ENCODE measurements at regions not wholly inside any gene's neighbourhood (a gene's known extent, or its start where the extent isn't known, plus 50 kb on each side); places are given as distances from the start of the nearest gene placed in this dataset.
"Not testable (repeated sequence)": the region's sequence is repeated elsewhere in the genome, so short reads cannot be mapped to it uniquely, and the experiment has no call there.

- DNase-seq, result no peak
- Mint-ChIP-seq H3K9me3 (no peaks in the 10 kb centered on the region), H3K27me3 (peaks cover 40% of the 10 kb centered on the region), H3K36me3 (ENCODE audit: low read depth) (no peaks in the 10 kb centered on the region), H3K4me3 (no peak overlapping the region), H3K4me1 (ENCODE audit: low read depth) (no peaks in the 10 kb centered on the region), H3K27ac (no peak overlapping the region)
Observed at GRCh38 chr11:45412521-45412920, 126.4 kb upstream of the SYT13 start.

- Mint-ChIP-seq H3K9me3 (no peaks in the 10 kb centered on the region), H3K4me3 (no peak overlapping the region), H3K36me3 (ENCODE audit: low read depth) (no peaks in the 10 kb centered on the region), H3K27ac (no peak overlapping the region), H3K27me3 (peaks cover 41% of the 10 kb centered on the region), H3K4me1 (ENCODE audit: low read depth) (no peaks in the 10 kb centered on the region)
- DNase-seq, result no peak
Observed at GRCh38 chr11:45412051-45412471, 125.9 kb upstream of the SYT13 start.

DNA sequence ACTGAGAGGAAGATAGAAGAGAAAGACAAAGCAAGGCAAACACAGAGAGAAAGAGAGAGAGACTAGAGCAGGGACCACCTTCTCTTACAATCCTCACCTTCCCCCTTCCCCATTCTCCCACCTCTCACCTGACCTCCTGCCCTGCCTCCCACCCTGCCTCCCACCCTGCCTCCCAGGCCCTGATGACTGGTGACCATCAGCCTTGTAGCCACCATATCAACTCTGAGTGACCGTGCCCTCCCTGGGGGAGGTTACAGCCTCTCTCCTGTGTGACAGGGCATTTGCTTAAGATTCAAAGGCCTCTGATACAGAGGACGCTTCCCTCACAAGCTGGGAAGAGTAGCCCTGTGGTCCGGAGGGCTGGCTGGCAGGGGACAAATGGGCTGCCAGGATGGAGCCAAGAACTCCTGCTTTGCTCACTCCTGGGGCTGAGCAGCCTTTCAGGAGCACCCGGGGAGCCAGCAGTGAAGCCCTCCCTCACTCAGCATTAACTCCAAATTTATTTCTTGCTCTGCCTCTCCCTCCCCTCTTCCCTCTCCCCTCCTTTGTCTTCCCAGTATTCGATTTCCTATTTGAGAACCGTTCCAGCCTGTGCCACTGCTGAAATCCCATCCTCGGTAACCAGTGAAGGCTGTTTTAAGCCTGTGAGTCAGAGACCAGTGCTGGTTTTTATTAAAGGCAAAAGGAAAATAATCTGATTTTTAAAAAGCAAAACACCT lies 125.2 kb upstream of the SYT13 start:
- no peak overlapping the region for H3K4me3 Mint-ChIP-seq
- DNase-seq, result no peak
- no peaks in the 10 kb centered on the region for H3K9me3 Mint-ChIP-seq
- no peaks in the 10 kb centered on the region for H3K4me1 Mint-ChIP-seq (ENCODE audit: low read depth)
- no peak overlapping the region for H3K27ac Mint-ChIP-seq
- peaks cover 41% of the 10 kb centered on the region for H3K27me3 Mint-ChIP-seq
- H3K36me3 Mint-ChIP-seq (ENCODE audit: low read depth), result no peaks in the 10 kb centered on the region

DNA sequence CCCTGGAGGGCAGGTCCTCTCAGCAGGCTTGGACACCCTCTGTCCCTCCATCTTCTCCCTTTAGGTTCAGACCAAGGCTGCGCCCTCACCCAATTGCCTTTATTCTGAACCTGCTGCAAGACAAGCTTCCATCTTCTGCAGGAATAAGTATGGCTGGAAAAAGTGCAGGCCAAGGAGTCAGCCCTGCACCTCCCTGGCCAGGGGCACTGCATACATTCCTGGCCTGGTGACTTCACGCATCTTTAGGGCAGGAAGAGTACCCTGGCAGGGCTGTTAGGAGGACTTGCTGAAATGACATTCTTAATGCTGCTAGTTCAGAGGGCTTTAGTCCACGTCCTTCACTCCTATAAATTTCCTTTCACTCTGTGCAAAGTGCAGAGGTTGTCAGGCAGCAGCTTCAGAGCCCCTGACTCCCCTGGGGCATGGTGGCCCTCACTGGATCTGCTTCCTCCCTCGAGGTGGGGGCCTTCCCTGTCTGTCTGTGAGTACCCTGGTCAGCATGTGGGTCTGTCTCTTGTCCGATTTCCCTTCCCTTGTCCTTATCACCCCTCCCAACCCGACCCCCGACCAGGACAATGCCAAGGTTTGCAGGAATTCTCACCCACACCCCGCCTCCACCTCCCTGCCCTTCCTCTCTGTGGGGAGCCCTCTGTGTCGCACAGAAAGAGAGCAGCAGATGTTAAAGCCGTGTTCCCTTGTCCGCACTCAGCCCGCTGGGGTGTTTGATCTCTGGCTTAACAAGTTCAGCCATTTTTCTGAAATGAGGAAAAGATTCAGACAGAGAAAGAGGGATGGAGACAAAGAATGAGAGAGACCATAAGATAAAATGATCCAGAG lies 124.5 kb upstream of the SYT13 start:
- H3K27ac Mint-ChIP-seq, result no peak overlapping the region
- no peaks in the 10 kb centered on the region for H3K36me3 Mint-ChIP-seq (ENCODE audit: low read depth)
- no peaks in the 10 kb centered on the region for H3K4me1 Mint-ChIP-seq (ENCODE audit: low read depth)
- H3K9me3 Mint-ChIP-seq, result no peaks in the 10 kb centered on the region
- no peak for DNase-seq
- peaks cover 41% of the 10 kb centered on the region for H3K27me3 Mint-ChIP-seq
- H3K4me3 Mint-ChIP-seq, result no peak overlapping the region

GRCh38 chr11:45409587-45409986 lies 123.4 kb upstream of the SYT13 start:
- Mint-ChIP-seq H3K9me3 (no peaks in the 10 kb centered on the region), H3K4me3 (no peak overlapping the region), H3K4me1 (ENCODE audit: low read depth) (no peaks in the 10 kb centered on the region), H3K27me3 (peaks cover 41% of the 10 kb centered on the region), H3K36me3 (ENCODE audit: low read depth) (no peaks in the 10 kb centered on the region), H3K27ac (no peak overlapping the region)
- DNase-seq, result no peak

DNA sequence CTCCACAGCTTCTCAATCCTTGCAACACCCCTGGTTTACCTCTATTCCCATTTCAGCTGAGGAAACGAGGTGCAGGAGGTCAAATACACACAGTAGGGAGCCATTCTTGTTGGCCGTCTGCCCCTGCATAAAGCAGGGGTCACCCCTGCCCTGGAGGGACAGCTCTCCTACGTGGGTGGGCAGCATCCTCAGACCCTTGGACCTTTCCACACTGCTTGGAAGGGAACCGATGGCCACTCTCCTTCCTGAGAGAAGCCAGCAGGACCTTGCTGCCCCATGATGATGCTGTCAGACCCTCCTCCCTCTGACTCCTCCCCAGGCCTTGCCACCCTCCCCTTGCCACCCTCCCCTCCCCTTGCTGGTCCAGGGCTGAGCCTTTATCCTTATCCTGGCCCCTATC lies 121.1 kb upstream of the SYT13 start:
- H3K27me3 Mint-ChIP-seq, result peaks cover 25% of the 10 kb centered on the region
- H3K4me1 Mint-ChIP-seq (ENCODE audit: low read depth), result no peaks in the 10 kb centered on the region
- no peaks in the 10 kb centered on the region for H3K36me3 Mint-ChIP-seq (ENCODE audit: low read depth)
- no peak for DNase-seq
- no peak overlapping the region for H3K27ac Mint-ChIP-seq
- H3K9me3 Mint-ChIP-seq, result no peaks in the 10 kb centered on the region
- H3K4me3 Mint-ChIP-seq, result no peak overlapping the region

DNA sequence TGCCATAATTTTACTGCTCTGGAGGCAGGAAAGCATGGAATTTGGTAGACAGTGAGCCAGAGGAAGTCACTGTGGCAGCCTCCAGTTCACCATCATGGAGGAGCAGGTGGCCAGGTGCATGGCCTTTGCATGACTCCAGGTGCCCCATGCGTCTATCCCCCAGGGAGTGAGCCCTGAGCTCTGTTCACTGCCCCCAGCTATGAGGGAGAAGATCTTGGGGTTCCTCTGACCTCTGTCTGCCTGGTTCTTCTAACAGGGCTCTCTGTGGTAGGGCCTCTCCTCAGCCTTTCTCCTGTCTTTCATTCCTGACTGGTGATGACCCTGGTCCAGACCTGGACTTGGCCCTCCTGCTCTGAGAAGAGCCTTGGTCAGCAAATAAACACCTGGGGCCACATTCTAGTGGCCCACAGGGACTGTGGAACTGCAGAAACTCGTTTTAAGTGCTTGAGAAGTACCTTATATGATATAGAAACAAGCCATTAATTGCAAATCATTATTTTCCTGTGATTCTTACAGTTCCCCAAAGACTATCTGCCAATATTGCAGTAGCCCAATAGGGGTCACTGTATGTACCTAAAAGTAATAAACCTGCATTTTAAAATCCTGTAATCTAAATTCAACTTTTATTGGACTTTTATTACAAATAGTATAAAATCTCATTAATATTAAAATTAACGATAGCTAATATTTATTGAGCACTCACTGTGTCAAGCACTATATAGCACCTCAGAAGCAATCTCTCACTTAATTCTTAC lies 120.0 kb upstream of the SYT13 start:
- H3K27me3 Mint-ChIP-seq, result peaks cover 17% of the 10 kb centered on the region
- H3K9me3 Mint-ChIP-seq, result no peaks in the 10 kb centered on the region
- H3K36me3 Mint-ChIP-seq (ENCODE audit: low read depth), result no peaks in the 10 kb centered on the region
- no peak for DNase-seq
- H3K4me1 Mint-ChIP-seq (ENCODE audit: low read depth), result no peaks in the 10 kb centered on the region
- H3K4me3 Mint-ChIP-seq, result no peak overlapping the region
- H3K27ac Mint-ChIP-seq, result no peak overlapping the region

- H3K27ac Mint-ChIP-seq; H3K4me3 Mint-ChIP-seq; DNase-seq; H3K4me1 Mint-ChIP-seq (ENCODE audit: low read depth); H3K36me3 Mint-ChIP-seq (ENCODE audit: low read depth); H3K27me3 Mint-ChIP-seq; H3K9me3 Mint-ChIP-seq: not testable (repeated sequence)
Observed at GRCh38 chr11:45403521-45403920, 117.4 kb upstream of the SYT13 start.

DNA sequence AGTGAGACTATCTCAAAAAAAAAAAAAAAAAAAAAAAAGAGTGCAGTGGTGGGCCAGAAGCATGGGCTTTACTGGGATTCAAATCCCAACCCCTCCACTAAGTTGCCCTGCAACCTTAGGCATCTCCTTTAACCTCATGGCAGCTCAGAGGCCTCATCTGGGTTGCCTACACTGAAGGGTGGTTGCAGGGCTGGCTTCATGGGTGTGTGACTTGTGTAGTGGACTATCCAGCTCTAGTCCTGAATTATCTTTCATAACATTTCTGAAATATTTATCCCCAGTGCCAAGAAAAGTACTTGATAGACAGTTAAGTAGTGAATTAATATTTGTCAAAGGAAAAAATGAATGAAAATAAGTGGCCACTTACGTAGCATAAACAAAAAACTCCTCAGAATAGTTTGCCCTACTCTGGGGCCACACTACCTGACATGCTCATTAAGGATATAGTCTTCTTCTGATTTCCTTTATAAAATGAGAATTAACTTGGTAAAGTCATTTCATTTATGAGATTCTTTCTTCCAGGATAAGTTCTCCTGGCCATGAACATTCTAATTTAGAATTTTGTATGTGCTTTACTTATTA lies 116.0 kb upstream of the SYT13 start:
- H3K9me3 Mint-ChIP-seq, result no peaks in the 10 kb centered on the region
- no peaks in the 10 kb centered on the region for H3K36me3 Mint-ChIP-seq (ENCODE audit: low read depth)
- no peak overlapping the region for H3K4me3 Mint-ChIP-seq
- no peaks in the 10 kb centered on the region for H3K27me3 Mint-ChIP-seq
- no peak for DNase-seq
- no peak overlapping the region for H3K27ac Mint-ChIP-seq
- H3K4me1 Mint-ChIP-seq (ENCODE audit: low read depth), result no peaks in the 10 kb centered on the region

DNA sequence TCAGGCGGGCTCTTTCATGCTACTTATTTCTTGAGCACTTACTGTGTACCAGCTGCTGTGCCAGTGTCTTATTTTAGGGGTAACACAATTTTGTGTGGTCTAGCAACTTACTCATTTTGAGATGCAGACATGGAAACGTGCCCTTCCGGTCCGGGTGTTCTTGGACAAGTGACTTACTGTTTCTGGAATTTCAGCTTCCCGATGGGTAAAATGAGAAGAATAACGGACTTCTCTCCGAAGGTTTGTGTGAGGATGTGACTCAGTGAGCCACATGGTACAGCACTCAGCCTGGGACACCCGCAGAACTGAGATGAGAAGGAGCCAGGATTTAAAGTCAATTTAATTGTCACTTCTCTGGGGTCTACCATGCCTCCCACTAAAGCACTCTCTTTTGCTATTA lies 114.5 kb upstream of the SYT13 start:
- Mint-ChIP-seq H3K9me3 (no peaks in the 10 kb centered on the region), H3K27ac (no peak overlapping the region), H3K4me1 (ENCODE audit: low read depth) (no peaks in the 10 kb centered on the region), H3K4me3 (no peak overlapping the region), H3K27me3 (no peaks in the 10 kb centered on the region), H3K36me3 (ENCODE audit: low read depth) (no peaks in the 10 kb centered on the region)
- DNase-seq, result no peak

DNA sequence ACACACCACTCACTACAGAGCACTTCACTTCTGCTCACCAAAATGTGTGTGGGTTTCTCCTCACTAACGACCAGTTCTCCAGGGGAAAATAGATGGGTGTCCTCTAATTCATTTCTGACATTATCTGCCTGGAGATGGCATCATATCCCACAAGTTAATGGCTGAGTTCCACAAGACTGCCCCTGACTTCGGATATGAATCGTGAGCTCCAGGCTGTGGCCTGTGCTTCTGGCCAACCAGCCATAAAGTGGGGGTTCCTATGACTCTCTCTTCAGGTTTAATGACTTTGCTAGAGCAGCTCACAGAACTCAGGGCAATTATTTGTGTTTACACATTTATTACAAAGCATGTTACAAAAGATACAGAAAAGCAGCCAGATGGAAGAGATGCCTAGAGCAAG lies 113.0 kb upstream of the SYT13 start:
- no peak overlapping the region for H3K4me3 Mint-ChIP-seq

GRCh38 chr11:45398325-45398724 lies 112.2 kb upstream of the SYT13 start:
- Mint-ChIP-seq H3K36me3 (ENCODE audit: low read depth) (no peaks in the 10 kb centered on the region), H3K27ac (no peak overlapping the region), H3K4me3 (no peak overlapping the region), H3K9me3 (no peaks in the 10 kb centered on the region), H3K27me3 (no peaks in the 10 kb centered on the region), H3K4me1 (ENCODE audit: low read depth) (no peaks in the 10 kb centered on the region)
- DNase-seq, result no peak

More for the DNA sequence above, 113.0 kb upstream of the SYT13 start:
- no peak for DNase-seq
- Mint-ChIP-seq H3K9me3 (no peaks in the 10 kb centered on the region), H3K27me3 (no peaks in the 10 kb centered on the region), H3K4me1 (ENCODE audit: low read depth) (no peaks in the 10 kb centered on the region), H3K27ac (no peak overlapping the region), H3K36me3 (ENCODE audit: low read depth) (no peaks in the 10 kb centered on the region)

DNA sequence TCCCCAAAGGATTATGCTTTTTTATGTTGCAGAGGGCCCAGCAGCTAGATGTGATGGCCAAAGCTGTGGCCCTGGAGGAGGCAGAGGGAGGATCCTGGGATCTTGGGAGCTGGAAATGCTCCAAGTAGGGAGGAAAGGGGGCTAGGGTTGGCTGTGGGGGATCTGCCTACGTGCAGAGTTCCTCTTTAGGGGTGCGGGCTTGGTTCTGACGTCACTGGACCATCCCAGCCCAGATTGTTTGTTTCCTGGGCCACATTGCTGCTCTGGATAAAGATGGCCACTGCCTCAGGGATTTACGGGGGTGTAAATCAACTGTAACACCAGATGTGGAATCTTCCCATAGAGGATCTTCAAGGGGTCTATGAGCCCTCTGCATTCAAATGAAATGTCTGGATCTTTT lies 110.3 kb upstream of the SYT13 start:
- no peak for DNase-seq

DNA sequence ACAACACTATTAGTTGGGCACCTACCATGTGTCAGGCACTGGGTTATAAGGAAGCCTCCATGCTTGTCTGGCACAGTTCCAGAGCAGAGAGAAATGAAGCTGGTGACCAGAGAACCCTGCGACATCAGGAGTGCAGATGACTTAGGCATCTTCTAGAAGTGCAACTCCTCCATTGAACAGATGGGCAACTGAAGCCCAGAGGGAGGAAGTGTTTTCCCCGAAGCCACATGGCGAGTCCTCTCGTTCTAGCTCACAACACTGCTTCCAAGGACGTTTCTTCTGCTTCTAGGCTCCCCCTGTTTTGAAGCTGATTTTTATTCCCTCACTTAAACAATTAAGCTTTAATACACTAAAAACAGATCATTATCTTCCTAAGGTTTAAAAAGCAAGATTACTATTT lies 109.8 kb upstream of the SYT13 start:
- Mint-ChIP-seq H3K4me1 (ENCODE audit: low read depth) (no peaks in the 10 kb centered on the region), H3K4me3 (no peak overlapping the region), H3K36me3 (ENCODE audit: low read depth) (no peaks in the 10 kb centered on the region), H3K27me3 (no peaks in the 10 kb centered on the region), H3K27ac (no peak overlapping the region), H3K9me3 (no peaks in the 10 kb centered on the region)
- no peak for DNase-seq

More for the DNA sequence above, 110.3 kb upstream of the SYT13 start:
- Mint-ChIP-seq H3K27me3 (no peaks in the 10 kb centered on the region), H3K4me1 (ENCODE audit: low read depth) (no peaks in the 10 kb centered on the region), H3K9me3 (no peaks in the 10 kb centered on the region), H3K36me3 (ENCODE audit: low read depth) (no peaks in the 10 kb centered on the region), H3K4me3 (no peak overlapping the region), H3K27ac (no peak overlapping the region)

Measured in activated T-cell treated with anti-CD3 and anti-CD28 coated beads, Interleukin-2, amount 50 U/mL, for 24 hours (primary cell).